D721Med (cell line): ENCODE measurements at regions not wholly inside any gene's neighbourhood (a gene's known extent, or its start where the extent isn't known, plus 50 kb on each side); places are given as distances from the start of the nearest gene placed in this dataset.
"Not testable (repeated sequence)": the region's sequence is repeated elsewhere in the genome, so short reads cannot be mapped to it uniquely, and the experiment has no call there.

ENCODE experiments used
- DNase-seq: peaks from one replicate; pipeline ENCODE4 v3.0.0; 2011; ENCODE audit warnings: low spot score; ENCODE audit not compliant: insufficient read length
- FAIRE-seq: peaks from 2 replicates; lab custom pipeline; 2011; peaks lifted over from hg19 to GRCh38; lab: Jason Lieb, UNC
- TF ChIP-seq, protein P1 (sequence below): IDR thresholded peaks from 2 replicates; pipeline ENCODE4 v1.5.1; 2012; ENCODE audit warnings: mild to moderate bottlenecking, control low read depth; ENCODE audit not compliant: insufficient read depth; ENCODE audit errors: missing control alignments

DNA sequence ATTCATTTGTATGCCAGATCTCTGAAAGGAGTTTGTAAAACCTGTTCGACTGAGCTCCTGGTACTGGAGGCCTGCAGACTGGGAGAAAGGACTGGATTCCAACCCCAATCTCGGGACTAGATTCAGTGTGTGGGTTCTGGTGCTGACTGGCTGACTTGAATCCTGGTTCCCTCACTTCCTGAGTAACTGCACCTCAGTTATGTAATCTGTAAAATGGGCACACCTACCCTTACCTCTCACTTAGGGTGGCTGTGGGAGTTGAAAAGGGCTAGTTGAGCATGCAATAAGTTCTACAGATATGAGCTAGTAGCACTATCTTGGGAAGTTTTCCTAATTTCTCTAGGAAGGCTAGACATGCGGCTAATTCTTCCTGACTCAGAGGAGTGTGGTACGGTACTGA lies 621.3 kb upstream of the TBX3 start:
- DNase-seq: no peak
- TF ChIP-seq, protein P1, sequence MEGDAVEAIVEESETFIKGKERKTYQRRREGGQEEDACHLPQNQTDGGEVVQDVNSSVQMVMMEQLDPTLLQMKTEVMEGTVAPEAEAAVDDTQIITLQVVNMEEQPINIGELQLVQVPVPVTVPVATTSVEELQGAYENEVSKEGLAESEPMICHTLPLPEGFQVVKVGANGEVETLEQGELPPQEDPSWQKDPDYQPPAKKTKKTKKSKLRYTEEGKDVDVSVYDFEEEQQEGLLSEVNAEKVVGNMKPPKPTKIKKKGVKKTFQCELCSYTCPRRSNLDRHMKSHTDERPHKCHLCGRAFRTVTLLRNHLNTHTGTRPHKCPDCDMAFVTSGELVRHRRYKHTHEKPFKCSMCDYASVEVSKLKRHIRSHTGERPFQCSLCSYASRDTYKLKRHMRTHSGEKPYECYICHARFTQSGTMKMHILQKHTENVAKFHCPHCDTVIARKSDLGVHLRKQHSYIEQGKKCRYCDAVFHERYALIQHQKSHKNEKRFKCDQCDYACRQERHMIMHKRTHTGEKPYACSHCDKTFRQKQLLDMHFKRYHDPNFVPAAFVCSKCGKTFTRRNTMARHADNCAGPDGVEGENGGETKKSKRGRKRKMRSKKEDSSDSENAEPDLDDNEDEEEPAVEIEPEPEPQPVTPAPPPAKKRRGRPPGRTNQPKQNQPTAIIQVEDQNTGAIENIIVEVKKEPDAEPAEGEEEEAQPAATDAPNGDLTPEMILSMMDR: no peak
- no peak for FAIRE-seq

DNA sequence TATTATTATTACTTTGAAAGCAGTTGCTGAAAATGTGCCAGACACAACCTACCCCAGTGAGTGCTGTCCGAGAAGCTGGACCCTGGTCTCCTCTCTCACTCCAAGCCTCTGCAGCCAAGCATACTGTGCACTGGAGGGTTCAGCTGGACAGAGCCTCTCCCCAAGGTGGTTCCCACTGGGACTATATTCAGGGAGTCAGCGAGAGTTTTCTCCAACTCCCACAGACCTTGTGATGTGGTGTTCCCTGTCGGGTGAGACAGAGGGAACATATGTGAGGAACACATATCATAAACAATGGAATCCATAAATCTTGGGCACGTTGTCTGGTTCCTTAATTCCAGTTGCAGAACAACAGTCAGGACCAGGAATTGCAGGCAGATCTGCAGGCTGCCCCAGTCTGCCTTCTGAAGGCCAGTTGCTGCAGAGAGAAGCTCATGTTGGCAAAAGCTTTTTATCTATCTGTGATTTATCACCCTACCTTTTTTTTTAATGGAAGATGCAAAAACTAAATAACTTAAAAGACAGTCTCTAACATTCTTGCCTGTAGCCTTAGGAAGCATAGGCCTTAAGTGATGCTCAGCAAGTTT lies 619.8 kb upstream of the TBX3 start:
- TF ChIP-seq, protein P1: no peak
- FAIRE-seq: no peak
- DNase-seq: no peak

DNA sequence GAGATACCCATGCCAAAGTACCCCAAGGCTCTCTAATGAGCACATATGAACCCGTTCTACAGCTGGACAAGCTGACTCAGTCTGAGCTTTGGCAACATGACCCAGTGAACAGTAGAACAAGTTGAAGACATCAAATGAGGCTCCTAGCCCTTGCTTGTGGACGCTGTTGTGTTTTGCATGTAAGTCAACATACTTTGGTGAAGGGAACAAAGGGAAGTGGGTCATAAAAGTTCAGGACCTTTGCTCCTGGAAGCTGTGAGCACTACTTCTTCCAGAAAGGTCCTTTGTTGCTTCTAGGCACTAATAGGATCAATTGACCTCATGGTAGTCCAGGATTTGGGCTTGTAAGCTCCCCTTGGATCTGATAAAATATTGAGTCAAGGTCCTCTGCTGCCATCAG lies 613.5 kb upstream of the TBX3 start:
- FAIRE-seq (no peak), DNase-seq (no peak)
- TF ChIP-seq, protein P1: no peak

DNA sequence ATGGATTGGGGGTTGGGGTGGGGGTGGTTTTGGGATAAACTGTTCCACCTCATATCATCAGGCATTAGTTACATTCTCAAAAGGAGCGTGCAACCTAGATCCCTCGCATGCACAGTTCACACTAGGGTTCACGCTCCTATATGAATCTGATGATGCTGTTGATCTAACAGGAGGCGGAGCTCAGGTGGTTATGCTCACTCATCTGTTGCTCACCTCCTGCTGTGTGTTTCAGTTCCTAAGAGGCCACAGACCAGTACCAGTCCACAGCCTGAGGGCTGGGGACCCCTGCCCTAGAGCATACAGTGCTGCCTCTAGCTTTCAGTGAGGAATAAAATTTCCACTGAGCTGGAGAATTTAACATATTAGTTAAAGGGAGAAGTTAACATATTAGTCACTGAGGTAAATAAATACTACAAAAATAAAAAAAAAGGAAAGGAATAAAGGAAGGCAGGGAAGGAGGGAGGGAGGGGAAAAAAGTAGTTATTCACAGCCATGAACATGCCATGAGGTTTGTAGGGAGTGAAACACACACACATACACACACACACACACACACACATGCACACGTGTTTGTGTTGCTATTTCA lies 612.7 kb upstream of the TBX3 start:
- TF ChIP-seq, protein P1: no peak
- no peak for FAIRE-seq
- DNase-seq: no peak

DNA sequence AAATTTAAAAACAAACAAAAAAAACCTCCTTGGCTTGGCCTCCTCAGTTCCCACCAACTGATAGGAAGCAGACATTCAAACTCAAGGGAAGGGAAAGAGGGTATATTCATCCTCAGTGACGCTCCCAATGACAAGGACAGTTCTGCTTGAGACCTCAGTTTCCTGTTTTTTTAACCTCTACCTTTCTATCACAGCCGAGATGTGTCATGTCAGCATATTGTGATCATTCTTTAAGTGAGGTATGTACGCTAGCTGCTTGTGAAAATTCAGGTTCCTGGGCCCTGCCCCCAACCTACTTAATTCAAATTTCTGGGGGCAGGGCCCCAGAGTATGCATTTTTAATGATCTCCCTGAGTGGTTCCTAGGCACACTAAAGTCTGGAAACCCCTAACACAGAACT lies 611.9 kb upstream of the TBX3 start:
- TF ChIP-seq, protein P1: no peak
- FAIRE-seq (no peak), DNase-seq (no peak)

DNA sequence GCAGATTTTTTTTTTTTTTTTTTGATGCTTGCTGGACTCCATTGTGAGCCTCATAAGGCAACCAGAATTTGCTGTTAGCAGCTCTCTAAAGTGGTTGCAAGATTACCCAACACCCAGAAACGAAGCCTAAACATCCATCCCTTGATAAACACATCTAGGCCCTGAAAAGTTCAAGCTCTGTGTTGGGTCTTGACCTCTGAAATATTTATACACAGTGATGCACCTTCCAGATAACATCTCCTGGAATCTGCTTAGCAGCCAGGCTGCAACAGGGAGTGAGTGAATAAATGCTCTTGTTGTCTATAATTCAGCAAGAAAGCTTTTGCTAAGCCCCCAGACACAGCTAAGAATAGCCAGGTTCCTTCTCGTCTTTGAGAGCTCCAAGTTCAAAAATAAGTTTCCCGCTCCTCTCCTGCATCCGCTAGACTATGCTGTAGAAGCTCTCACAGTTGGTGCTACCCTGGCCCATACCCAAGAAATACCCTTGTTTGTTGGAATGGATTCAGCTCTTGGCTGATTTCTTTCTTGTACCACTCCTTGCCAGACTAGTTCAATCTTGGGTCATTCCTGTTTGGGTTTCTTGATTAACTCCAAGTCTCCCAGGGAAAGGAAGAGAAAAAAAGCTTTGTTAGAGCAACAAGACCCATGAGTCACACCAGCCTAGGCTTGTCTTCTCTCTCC lies 610.6 kb upstream of the TBX3 start:
- FAIRE-seq: no peak
- DNase-seq: no peak
- TF ChIP-seq, protein P1: no peak

DNA sequence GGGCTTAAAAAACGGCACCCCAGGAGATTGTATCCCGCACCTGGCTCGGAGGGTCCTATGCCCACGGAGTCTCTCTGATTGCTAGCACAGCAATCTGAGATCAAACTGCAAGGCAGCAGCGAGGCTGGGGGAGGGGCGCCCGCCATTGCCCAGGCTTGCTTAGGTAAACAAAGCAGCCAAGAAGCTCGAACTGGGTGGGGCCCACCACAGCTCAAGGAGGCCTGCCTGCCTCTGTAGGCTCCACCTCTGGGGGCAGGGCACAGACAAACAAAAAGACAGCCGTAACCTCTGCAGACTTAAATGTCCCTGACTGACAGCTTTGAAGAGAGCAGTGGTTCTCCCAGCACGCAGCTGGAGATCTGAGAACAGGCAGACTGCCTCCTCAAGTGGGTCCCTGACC lies 601.5 kb upstream of the TBX3 start:
- not testable (repeated sequence) for FAIRE-seq, DNase-seq
